Ureter (tissue), 1 donor: ENCODE measurements at regions not wholly inside any gene's neighbourhood (a gene's known extent, or its start where the extent isn't known, plus 50 kb on each side); places are given as distances from the start of the nearest gene placed in this dataset.
"Not testable (repeated sequence)": the region's sequence is repeated elsewhere in the genome, so short reads cannot be mapped to it uniquely, and the experiment has no call there.

Experiments
- DNase-seq: peaks from one replicate; pipeline ENCODE4 v3.0.0-alpha.2; 2020; ENCODE audit warnings: low spot score
- donor health status: DM: yes; HTN: yes; CAD: no.

DNA sequence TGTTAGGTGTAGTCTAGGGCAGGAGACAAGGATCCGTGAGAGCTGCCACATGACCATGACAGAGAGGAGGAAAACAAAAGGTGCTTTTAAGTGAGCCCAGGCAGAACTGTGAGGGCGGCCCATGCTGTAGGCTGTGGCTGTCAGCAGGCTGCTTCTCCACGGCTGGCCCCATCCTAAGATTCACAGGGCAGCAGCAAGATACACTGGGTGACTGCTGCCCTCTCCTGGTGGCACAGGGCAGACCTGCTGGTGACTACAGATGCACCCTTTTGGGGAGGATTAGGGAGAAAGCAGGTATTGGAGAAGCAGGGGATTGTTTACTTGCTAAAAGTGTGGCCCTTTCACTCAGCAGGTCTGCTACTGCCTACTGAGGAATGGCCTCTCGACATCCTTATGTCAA is 112.2 kb upstream of the CCZ1B start:
- not testable (repeated sequence) for DNase-seq

DNA sequence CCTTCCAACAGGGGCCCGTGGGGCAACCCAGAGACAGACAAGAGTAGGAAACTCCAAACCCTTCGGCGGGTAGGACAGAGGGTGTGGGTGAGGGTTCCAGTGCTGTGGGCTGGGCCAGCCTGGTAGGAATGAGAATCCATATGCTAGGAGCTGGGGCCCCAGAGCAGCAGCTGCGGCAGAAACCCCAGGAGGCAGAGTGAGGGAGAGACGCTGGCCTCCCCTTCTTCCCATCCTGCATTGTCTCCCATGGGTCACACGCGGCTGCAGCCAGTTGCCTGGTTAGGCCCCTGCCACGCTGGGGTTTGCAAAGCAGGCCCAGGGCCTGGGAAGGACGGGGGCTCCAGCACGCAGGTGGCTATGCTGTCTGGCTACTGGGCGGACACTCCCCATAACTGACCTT is 113.1 kb upstream of the CCZ1B start:
- DNase-seq, result not testable (repeated sequence)

DNA sequence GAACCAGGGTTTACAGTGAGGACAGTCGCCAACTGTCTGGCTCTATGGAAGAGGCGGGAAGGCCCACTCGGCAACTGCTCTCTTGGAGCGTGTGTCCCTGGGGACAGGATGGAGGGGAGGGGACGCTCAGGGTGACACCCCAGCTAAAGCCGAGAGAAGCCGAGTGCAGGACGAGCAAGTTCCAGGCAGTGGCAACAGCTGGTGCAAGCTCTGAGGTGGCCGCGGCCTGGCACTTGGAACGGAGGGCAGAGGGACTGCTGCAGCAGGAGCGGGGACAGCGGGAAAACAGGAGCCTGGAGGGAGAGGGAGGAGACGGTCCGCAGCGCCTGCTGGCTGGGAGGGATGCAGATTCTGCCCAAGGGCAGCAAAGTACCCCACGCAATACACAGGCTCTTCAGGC is 113.8 kb upstream of the CCZ1B start:
- not testable (repeated sequence) for DNase-seq

DNA sequence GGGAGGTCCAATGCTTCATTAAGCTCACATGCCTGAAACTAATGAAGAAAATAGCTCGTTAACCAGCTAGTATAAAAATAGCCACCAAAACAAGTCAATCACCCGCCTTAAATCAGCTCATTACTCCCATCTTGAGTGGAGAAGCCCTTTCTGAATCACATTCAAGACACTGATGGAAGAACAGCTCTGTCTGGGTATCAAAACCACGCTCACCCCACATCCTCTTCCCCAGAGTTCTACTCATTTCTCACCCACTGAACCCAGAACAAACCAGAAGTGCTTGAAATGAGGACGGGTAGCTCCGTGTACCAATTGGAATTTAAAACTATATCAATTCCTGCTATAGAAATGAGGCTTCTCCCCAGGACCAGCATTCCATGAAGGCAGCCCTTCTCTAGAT is 120.8 kb upstream of the CCZ1B start:
- DNase-seq, result not testable (repeated sequence)

DNA sequence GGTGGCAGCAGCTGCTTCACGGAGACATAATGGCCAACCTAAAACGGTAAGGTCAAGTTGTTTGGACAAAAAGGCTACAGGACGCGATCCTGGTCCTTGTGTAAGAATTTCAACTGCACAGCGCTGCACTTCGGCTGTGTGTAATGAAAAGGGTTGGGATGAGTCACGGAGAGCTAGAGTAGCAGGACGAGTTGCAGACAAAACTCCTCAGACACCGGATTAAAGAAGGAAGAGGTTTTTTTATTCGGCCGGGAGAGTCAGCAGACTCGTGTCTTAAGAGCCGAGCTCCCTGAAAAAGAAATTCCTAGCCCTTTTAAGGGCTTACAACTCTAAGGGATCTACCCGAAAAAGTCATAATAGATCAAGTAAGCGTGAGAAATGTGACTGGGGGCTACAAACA is 124.2 kb upstream of the CCZ1B start:
- DNase-seq, result not testable (repeated sequence)

DNA sequence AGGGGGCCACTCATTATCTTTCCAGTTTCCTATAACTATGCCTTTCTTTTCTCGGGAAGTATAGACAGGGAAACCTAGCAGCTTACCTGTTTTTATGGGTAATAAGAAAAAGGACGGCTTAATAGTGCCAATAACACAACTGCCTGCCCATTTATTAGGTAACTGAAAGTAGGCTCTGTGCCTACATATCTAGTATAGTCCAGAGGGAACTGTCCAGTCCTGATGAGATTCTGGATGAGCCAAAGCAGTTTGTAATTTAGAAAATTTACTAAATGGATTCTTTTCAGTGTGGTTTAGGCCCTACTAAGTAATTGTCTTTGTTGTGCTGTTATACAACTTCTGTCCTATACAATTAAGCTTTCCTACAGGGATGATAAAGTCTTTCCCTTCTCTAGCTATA is 125.5 kb upstream of the CCZ1B start:
- not testable (repeated sequence) for DNase-seq

DNA sequence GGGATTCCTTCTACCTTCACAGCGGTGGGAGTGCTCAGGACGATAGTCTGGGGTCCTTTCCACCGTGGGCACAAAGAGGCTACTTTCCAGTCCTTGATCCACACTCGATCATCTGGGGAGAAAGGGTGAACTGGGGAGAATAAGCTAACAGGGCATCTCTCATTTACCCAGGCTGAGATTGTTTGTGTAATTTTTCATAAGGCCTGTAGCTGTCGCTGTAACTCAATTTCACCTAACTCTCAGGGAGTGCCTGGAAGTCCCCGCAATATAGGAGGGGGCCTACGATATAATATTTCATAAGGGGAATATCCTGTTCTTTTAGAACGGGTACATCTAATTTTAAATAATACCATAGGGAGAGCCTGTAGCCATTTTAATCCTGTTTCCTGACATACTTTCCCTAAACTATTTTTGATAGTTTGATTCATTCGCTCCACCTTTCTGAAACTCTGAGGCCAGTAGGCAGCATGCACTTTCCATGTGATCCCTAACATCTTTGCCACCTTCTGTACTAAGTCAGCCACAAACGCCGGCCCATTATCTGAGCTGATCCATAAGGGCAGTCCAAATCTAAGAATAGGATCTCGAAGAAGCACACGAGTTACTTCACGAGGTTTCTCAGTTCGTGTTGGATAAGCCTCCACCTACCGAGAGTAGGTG is 127.2 kb upstream of the CCZ1B start:
- DNase-seq, result not testable (repeated sequence)

DNA sequence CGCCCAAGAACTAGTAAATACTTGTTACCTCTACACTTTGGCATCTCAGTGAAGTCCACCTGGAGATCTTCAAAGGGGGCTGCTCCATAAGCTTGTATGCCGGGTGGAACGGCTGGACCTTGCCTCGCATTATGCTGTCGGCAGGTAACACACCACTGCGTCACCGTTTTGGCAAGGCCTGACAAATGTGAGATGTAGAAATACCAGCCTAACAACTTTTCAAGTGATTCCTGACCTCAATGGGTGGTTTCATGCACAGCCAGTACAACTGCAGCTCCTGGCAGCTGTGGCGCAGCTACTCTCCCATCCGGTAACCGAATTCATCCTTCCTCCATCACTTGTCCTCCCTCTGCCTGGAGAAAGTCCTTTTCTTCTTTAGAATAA is 127.7 kb upstream of the CCZ1B start:
- DNase-seq, result peak; percentile 71

DNA sequence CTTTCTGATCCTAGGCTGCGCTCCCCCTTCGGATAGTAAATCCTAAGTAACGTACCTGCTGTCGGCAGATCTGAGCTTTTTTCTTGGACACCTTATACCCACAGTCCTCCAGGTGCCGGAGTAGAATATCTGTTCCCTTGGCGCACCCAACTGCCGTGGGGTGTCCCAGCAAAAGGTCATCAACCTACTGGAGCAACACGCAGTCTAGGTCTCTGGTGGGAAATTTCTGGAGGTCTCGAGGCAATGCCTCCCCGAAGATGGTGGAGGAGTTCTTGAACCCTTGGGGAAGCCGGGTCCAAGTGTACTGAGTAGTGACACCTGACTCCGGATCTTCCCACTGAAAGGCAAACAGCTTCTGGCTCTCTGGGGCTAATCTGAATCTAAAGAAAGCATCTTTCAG is 129.3 kb upstream of the CCZ1B start:
- DNase-seq, result not testable (repeated sequence)

DNA sequence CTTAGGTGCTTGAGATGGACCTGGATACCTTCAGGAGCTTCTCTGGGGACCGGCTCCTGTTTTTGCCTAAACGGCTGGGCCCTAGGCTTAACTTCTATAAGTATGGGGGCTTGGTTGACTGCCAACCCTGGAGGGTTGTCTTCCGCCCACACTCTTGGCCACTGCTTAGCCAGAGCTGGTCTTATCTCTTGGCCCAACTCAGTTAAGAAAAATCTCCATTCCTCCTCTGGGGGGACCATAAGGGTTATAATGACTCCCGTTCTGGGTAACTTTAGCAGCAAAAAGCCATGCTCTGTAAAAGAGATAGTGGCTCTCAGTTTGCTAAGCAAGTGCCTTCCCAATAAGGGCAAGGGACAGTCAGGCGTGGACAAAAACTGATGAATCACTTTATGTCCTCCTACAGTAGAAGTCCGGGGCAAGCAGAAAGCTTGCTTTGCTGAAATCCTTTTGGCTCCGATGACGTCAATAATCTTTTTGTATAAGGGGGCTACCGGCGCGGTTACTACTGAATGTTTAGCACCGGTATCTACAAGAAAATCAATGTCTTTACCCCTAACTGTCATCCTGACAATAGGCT is 130.0 kb upstream of the CCZ1B start:
- not testable (repeated sequence) for DNase-seq

DNA sequence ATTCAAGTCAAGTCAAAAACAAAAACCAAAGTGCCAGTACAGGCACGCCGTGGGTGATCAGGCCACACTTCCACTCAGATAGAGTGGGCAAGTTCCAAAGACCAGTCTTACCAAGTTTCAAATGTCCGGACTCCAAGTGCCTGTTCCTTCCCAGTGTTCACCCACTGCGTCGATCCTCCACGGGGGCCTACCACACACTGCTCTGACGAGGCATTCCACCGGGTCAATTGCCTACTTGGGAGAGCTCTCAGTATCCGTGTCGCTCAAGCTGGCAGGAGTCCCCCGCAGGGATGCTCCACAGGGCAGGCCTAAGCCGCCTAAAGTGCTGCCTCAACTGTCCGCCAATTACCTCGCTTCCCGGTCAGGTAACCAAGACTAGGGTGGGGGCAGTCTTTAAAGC is 132.3 kb upstream of the CCZ1B start:
- not testable (repeated sequence) for DNase-seq

DNA sequence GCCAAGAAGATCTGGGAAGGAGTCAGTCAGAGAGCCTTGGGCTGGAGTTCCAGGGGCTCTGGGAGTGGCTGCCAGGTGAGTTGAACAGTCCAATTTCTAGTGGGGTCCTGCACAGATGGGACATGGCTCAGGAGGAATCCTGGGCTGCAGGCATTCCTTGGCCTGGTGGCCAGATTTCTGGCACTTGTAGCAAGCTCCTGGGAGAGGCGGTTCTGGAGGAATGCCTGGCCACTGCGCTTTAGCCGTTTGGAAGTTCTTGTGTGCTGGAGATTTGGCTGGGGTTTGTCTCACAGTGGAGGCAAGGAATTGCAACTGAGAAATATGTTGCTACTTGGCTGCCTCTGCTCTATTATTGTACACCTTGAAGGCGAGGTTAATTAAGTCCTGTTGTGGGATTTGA is 133.9 kb upstream of the CCZ1B start:
- not testable (repeated sequence) for DNase-seq

DNA sequence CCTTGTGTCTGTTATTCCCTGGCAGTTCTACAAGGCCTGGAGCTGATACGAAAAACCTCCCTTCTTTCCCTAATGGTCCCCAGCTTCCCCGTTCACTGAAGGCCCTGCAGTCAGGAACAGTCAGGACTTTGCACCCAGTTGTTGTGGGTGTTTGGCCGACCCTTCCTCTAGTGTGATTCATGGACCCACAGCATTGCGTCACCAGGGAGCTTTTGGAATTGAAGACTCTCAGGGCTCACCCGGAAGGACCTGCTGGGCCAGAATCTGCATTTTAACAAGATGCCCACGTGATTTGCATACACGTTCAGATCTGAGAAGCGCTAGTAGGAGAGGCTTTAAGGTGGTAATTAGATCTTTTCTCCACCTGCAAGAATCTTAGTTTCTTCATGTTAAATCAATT is 136.8 kb upstream of the CCZ1B start:
- not testable (repeated sequence) for DNase-seq

DNA sequence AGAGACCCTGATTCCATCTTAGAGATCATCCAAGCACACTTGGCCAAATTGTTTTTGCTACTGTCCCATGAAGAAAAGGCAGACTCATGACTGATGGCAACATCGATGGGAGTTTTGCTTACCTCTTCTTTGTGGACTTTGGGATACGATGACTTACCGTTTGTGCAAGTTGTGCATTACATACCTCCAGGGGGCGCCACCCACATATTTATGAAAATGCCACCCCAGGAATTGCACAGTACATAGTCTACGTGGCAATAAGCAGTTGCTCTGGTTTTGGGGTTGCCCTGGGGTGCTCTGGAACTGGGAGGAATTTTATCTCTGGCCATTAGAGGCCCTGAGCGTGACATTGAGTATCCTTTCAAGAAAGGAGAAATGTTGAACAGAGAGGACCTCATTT is 139.0 kb upstream of the CCZ1B start:
- peak; percentile 54 for DNase-seq

DNA sequence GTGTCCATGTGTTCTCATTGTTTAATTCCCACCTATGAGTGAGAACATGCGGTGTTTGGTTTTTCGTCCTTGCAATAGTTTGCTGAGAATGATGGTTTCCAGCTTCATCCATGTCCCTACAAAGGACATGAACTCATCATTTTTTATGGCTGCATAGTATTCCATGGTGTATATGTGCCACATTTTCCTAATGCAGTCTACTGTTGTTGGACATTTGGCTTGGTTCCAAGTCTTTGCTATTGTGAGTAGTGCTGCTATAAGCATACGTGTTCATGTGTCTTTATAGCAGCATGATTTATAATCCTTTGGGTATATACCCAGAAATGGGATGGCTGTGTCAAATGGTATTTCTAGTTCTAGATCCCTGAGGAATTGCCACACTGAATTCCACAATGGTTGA is 144.1 kb upstream of the CCZ1B start:
- not testable (repeated sequence) for DNase-seq

DNA sequence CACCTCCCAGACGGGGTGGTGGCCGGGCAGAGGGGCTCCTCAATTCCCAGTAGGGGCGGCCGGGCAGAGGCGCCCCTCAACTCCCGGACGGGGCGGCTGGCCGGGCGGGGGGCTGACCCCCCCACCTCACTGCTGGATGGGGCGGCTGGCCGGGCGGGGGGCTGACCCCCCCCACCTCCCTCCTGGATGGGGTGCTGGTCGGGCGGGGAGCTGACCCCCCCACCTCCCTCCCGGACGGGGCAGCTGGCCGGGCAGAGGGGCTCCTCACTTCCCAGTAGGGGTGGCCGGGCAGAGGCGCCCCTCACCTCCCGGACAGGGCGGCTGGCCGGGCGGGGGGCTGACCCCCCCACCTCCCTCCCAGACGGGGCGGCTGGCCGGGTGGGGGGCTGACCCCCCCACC is 148.8 kb upstream of the CCZ1B start:
- not testable (repeated sequence) for DNase-seq

DNA sequence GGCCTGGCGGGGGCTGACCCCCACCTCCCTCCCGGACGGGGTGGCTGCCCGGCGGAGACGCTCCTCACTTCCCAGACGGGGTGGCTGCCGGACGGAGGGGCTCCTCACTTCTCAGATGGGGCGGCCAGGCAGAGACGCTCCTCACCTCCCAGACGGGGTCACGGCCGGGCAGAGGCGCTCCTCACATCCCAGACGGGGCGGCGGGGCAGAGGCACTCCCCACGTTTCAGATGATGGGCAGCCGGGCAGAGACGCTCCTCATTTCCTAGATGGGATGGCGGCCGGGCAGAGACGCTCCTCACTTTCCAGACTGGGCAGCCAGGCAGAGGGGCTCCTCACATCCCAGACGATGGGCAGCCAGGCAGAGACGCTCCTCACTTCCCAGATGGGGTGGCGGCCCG is 149.3 kb upstream of the CCZ1B start:
- DNase-seq, result not testable (repeated sequence)

DNA sequence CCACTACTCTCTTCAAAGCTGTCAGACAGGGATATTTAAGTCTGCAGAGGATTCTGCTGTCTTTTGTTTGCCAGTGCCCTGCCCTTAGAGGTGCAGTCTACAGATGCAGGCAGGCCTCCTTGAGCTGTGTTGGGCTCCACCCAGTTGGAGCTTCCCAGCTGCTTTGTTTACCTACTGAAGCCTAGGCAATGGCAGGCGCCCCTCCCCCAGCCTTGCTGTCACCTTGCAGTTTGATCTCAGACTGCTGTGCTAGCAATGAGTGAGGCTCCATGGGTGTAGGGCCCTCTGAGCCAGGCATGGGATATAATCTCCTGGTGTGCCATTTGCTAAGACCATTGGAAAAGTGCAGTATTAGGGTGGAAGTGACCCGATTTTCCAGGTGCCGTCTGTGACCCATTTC is 151.3 kb upstream of the CCZ1B start:
- DNase-seq, result not testable (repeated sequence)

DNA sequence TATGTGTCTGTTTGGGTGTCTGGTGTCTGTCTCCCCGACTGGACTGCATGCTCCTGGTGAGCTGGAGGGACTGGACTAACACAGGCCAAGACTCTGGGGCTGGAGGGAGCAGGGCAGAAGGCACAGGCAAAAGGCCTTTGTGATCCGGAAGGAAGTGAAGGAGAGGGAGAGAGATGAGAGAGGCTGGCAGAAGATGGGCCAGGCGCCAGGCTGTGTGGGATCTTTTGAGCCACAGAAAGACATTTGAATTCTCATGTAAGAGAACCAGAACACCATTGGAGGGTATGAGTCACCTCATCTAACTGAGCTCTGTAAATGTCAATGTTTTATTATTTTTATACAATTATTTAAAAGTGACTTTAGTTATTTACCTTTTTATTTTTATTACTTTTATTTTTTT is 152.3 kb upstream of the CCZ1B start:
- DNase-seq, result not testable (repeated sequence)

DNA sequence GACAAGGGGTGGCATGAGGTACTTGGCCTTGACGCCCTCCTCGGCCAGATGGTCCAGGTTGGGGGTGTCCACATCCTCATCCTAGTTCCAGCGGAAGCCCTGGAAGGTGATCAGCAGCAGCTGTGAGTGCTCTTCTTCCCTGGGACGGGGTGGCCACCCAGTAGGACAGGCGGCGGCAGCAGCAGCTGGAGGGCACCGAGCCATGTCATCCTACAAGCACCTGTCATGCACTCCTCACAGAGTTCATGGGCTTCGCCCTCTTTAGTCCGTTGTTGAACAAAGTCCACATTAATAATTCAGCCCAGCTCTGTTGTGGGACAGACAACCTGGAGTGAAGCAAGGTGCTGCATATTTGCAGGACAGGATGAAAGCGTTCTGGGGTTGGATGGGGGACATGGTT is 153.4 kb upstream of the CCZ1B start:
- DNase-seq, result not testable (repeated sequence)

DNA sequence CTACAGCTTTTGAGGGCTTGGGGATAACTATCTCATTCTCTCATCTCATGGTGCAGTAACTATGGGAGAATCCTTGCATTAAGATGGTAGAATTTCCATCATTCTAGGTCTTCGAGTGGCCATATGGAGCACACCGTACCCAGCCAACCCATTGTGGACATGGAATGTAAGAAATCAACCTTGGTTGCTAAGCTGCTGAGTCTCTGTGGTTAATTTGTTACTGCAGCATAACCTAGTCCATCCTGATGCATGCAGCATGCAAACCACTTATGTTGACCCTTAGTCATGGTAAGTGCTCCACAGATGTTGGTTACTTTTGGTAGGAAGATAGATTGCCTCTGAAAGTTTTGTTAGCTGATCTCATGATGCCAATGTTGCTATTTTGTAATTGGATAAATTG is 156.3 kb upstream of the CCZ1B start:
- DNase-seq, result not testable (repeated sequence)

DNA sequence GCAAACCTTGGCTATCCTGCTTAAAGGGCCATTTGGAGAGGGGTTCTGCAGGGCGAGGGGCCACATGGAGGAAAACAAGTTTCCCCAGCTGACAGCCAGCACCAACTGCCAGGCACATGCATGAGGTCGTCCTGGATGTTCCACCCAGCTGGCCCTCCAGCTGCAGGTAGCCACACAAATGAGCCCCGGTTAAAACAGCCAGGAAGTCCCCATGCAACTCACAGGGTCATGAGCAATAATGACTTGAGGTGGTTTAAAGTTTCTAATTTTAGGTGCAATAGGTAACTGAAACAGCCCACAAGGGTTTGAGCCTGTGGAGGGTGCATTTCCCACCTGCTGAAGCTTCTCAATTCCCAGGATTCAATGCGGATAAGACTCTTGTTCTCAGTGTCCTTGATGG is 160.8 kb upstream of the CCZ1B start:
- DNase-seq, result not testable (repeated sequence)

DNA sequence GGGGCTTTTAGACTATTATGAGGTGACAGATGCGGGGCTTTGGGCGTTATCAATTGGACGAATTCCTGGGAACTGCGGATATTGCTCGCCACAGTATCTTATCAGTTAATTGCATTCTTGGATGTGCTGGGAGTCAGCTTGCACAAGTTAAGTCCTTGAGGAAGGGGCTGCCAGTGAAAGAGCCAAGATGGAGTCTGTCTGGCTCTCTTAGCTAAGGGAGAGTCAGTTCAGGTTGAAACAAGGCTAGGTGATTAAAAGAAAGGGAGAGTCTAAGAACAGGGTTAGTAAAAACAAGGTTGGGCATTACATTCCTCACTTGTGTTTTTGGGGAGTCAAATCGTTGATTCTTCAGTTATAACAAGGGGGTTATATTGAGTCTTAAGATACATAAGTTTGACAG is 162.5 kb upstream of the CCZ1B start:
- not testable (repeated sequence) for DNase-seq

DNA sequence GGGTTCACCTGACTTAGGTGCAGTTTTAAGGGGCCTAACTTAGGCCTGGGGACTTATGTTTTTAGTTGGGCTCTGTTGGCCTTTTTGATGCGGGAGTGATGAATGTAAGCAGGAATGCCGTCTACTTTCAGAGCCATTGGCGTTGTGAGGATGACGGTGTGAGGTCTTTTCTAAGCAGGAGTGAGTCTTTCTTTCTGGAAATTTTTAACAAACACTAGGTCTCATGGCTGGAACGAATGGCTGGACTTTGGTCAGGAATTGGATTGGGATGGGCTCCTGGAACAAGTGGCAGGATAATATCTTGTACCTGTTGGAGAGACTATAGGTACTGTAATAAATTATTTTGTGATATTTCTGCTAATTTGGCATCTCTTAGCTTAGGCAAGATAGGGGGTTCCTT is 163.9 kb upstream of the CCZ1B start:
- DNase-seq, result not testable (repeated sequence)
